Dendritic cell treated with granulocyte-macrophage colony-stimulating factor and Interleukin-4, amounts not matched to agents 40 ng/mL and 50 ng/mL, for 4 days (primary cell): ENCODE measurements at regions not wholly inside any gene's neighbourhood (a gene's known extent, or its start where the extent isn't known, plus 50 kb on each side); places are given as distances from the start of the nearest gene placed in this dataset.

Experiments used
- H3K27ac Mint-ChIP-seq: one replicate; pipeline ENCODE4 v1.8.0; 2022; ENCODE audit warnings: mild to moderate bottlenecking, mixed read lengths
- H3K27me3 Mint-ChIP-seq: one replicate; pipeline ENCODE4 v1.8.0; 2022; ENCODE audit warnings: mild to moderate bottlenecking, mixed read lengths
- H3K36me3 Mint-ChIP-seq: one replicate; pipeline ENCODE4 v1.8.0; 2022; ENCODE audit warnings: low read depth, mixed read lengths
- H3K4me1 Mint-ChIP-seq: one replicate; pipeline ENCODE4 v1.8.0; 2022; ENCODE audit warnings: low read depth, mixed read lengths
- H3K4me3 Mint-ChIP-seq: one replicate; pipeline ENCODE4 v1.8.0; 2022; ENCODE audit warnings: mild to moderate bottlenecking, moderate library complexity, mixed read lengths
- H3K9me3 Mint-ChIP-seq: one replicate; pipeline ENCODE4 v1.8.0; 2022; ENCODE audit warnings: mixed read lengths
- intact Hi-C: fragments of 100-400 bp; cut with micrococcal nuclease; formaldehyde crosslinking; loops from one replicate; pipeline ENCODE4 v1.15.0; 2022

DNA sequence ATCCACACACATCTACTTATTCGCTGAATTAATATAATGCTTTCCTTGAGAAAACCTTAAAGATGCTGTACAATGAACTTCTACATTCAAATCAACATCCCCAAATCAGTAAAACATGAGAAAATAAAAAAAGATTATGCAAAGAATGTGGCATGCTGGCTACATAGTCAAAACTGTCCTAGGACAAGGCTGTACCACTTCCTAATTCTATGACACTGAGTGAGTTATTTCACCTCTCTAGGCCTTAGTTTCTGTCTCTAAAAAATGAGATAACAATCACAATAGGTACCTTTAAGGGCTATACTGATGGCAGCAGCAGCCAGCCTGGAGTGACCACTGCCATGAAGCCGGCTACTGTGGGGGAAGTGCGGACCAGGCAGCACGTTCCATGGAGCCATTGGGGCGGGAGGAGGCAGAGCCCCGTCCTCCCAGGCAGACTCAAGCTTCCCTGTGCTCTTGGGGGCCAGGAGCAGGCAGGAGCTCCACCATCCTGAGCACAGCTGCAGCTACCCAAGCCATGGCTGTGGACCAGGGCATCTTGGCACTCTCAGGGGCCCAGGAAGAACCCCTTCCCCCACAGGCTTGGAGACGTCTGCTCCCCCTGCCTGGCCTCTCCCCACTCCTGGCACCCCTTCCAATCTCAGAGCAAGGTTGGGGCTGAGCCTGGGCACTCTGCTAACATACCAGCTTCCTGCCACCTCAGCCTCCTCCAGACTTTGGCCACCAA, 110.2 kb downstream of the ELAPOR2 start:
- no peak overlapping the region for H3K27ac Mint-ChIP-seq
- H3K36me3 Mint-ChIP-seq, result no peaks in the 10 kb centered on the region
- no peaks in the 10 kb centered on the region for H3K9me3 Mint-ChIP-seq
- no peaks in the 10 kb centered on the region for H3K4me1 Mint-ChIP-seq
- H3K4me3 Mint-ChIP-seq, result no peak overlapping the region
- intact Hi-C loops, result no loop called here
- no peaks in the 10 kb centered on the region for H3K27me3 Mint-ChIP-seq

DNA sequence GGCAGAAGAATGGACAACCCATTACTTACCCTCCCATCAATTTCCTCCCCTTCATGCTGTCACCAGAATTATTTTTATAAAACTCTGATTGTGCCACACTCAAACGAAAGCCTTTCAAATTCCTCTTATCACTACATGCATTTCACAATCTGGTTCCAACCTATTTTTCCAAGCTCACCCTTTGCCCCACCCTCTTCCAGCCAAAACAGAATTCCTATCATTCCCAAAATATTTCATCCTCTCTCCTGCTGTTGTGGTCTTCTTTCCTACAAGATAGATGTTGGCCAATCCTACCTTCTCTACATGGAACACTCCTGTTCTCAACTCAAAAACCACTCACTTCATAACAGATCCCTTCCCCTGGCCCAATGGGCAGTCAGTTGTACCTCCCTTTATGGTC, 111.5 kb downstream of the ELAPOR2 start:
- H3K36me3 Mint-ChIP-seq, result no peaks in the 10 kb centered on the region
- no peaks in the 10 kb centered on the region for H3K27me3 Mint-ChIP-seq
- intact Hi-C loops, result no loop called here
- H3K4me1 Mint-ChIP-seq, result no peaks in the 10 kb centered on the region
- no peak overlapping the region for H3K4me3 Mint-ChIP-seq
- H3K27ac Mint-ChIP-seq, result no peak overlapping the region
- no peaks in the 10 kb centered on the region for H3K9me3 Mint-ChIP-seq

- Mint-ChIP-seq H3K36me3 (no peaks in the 10 kb centered on the region), H3K9me3 (no peaks in the 10 kb centered on the region), H3K4me1 (no peaks in the 10 kb centered on the region), H3K4me3 (no peak overlapping the region), H3K27ac (no peak overlapping the region), H3K27me3 (no peaks in the 10 kb centered on the region)
- intact Hi-C loops, result no loop called here
Observed at GRCh38 chr7:86943447-86943846, 116.0 kb downstream of the ELAPOR2 start.

DNA sequence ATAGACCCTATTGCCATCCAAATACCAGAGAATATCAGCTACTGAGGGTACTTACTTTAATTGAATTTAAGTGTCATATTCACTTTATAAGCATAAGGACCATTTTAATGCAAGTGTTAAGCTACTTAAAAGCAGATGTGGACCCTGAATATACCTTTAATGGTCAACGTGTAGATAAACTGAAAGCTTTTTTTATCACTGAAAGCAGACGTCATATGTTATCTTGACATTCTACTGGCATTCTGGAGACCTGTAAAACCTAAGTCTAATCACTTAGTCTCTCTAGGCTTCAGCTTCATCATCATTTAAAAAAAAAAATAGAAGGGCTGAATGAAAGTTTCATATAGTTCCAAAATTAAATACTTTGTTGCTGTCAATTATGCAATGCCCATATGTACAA, 116.5 kb downstream of the ELAPOR2 start:
- no peak overlapping the region for H3K27ac Mint-ChIP-seq

GRCh38 chr7:86942081-86942480, 117.4 kb downstream of the ELAPOR2 start:
- intact Hi-C loops, result no loop called here
- H3K9me3 Mint-ChIP-seq, result no peaks in the 10 kb centered on the region

More for the DNA sequence above, 116.5 kb downstream of the ELAPOR2 start:
- Mint-ChIP-seq H3K4me3 (no peak overlapping the region), H3K36me3 (no peaks in the 10 kb centered on the region), H3K27me3 (no peaks in the 10 kb centered on the region), H3K4me1 (no peaks in the 10 kb centered on the region), H3K9me3 (no peaks in the 10 kb centered on the region)
- intact Hi-C loops, result no loop called here

DNA sequence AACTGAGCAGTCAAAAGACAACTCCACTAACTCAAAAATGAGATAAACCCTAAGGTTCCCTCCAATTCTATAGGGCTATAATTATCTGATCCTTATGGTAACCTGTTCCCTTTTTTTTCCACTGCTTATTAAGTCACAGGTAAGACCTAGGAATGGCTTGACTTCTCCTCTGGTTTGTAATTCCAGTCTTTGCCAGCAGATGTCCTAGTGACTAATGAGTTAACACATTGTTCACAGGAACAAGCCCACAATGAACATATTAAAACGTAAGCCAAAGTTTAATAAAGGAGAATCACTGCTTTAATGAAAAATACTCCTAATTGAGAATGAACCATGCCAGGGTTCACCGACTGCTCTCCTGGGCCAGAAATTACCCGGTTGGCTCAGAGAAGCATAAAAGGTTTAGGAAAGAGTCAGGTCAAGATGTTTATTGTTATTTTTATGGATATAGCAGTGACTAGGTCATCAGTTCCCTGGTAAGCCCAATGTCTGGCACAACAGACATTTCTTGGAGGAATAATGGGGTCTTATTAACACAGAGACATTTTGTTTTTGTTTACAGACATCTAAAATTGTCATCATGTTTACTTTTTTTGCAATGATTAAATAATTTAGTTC, 120.1 kb downstream of the ELAPOR2 start:
- H3K36me3 Mint-ChIP-seq, result no peaks in the 10 kb centered on the region
- H3K27ac Mint-ChIP-seq, result no peak overlapping the region
- intact Hi-C loops, result loop anchor here (1.0 to 5.0 kb wide), 3 partner anchors 209 to 478 kb away; no protein-coding TSS in a partner anchor
- H3K27me3 Mint-ChIP-seq, result no peaks in the 10 kb centered on the region
- H3K4me3 Mint-ChIP-seq, result no peak overlapping the region
- H3K4me1 Mint-ChIP-seq, result no peaks in the 10 kb centered on the region
- H3K9me3 Mint-ChIP-seq, result no peaks in the 10 kb centered on the region

More at GRCh38 chr7:86942081-86942480, 117.4 kb downstream of the ELAPOR2 start:
- Mint-ChIP-seq H3K36me3 (no peaks in the 10 kb centered on the region), H3K4me1 (no peaks in the 10 kb centered on the region), H3K27me3 (no peaks in the 10 kb centered on the region), H3K4me3 (no peak overlapping the region), H3K27ac (no peak overlapping the region)

- Mint-ChIP-seq H3K36me3 (no peaks in the 10 kb centered on the region), H3K27me3 (no peaks in the 10 kb centered on the region), H3K9me3 (no peaks in the 10 kb centered on the region), H3K27ac (no peak overlapping the region), H3K4me3 (no peak overlapping the region), H3K4me1 (no peaks in the 10 kb centered on the region)
- intact Hi-C loops, result loop anchor here (5.0 kb wide), 1 partner anchor 480 kb away; no protein-coding TSS in a partner anchor
Observed at GRCh38 chr7:86937363-86937878, 122.0 kb downstream of the ELAPOR2 start.

DNA sequence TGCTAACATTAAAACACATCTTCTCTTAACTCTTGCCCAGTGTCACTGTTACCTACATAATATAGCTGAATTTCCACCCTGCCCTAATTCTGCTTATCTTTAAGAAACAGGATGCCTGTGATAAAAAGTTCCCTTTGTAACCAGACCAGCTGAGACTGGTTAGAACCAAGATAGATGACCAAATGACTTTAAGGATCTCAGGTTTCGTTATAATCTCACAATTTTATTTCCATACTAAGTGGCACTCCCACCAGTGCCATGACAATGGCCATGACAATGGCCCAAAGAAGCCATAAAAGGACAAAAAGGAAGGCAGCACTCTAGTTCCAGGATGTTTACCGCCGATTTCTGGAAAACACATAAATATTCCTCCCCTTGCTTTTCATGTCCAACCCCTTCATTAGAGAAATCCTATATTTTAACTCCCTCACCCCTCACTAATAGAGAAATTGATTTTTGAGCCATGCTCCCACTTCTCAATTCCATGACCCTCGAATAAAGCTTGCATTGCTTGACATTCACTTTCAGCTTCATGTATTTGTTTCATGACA, 126.1 kb downstream of the ELAPOR2 start:
- Mint-ChIP-seq H3K4me3 (no peak overlapping the region), H3K9me3 (peaks cover 11% of the 10 kb centered on the region), H3K4me1 (peaks cover 9% of the 10 kb centered on the region), H3K27ac (no peak overlapping the region), H3K36me3 (no peaks in the 10 kb centered on the region), H3K27me3 (no peaks in the 10 kb centered on the region)
- intact Hi-C loops, result no loop called here

GRCh38 chr7:86932038-86932512, 127.4 kb downstream of the ELAPOR2 start:
- Mint-ChIP-seq H3K9me3 (peaks cover 11% of the 10 kb centered on the region), H3K4me1 (peaks cover 9% of the 10 kb centered on the region), H3K27me3 (no peaks in the 10 kb centered on the region), H3K4me3 (no peak overlapping the region), H3K36me3 (no peaks in the 10 kb centered on the region), H3K27ac (no peak overlapping the region)
- intact Hi-C loops, result no loop called here

DNA sequence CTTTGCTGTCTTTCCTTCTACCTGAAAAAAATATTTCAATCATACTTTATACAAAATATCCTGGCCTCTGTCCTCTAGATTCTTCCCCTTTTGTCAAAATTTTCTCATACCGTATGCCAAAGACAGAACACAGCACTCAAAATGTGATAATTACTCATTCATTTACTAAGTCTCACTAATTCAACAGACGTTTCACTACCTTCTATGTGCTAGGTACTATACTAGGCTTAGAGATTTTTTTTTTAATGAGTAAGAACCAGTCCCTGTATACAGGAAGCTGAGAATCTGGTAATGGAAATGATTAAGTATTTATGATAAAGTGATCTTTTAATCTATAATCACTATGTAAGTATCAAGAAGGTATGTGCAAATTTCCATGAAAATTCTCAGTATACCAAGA, 128.0 kb downstream of the ELAPOR2 start:
- H3K27me3 Mint-ChIP-seq, result no peaks in the 10 kb centered on the region
- intact Hi-C loops, result no loop called here

GRCh38 chr7:86930554-86931307, 128.7 kb downstream of the ELAPOR2 start:
- no peaks in the 10 kb centered on the region for H3K36me3 Mint-ChIP-seq
- H3K4me1 Mint-ChIP-seq, result peaks cover 9% of the 10 kb centered on the region
- H3K27me3 Mint-ChIP-seq, result no peaks in the 10 kb centered on the region
- H3K9me3 Mint-ChIP-seq, result peaks cover 11% of the 10 kb centered on the region
- intact Hi-C loops, result no loop called here
- no peak overlapping the region for H3K27ac Mint-ChIP-seq
- no peak overlapping the region for H3K4me3 Mint-ChIP-seq

More for the DNA sequence above, 128.0 kb downstream of the ELAPOR2 start:
- H3K4me1 Mint-ChIP-seq, result peaks cover 9% of the 10 kb centered on the region
- no peak overlapping the region for H3K4me3 Mint-ChIP-seq
- peaks cover 11% of the 10 kb centered on the region for H3K9me3 Mint-ChIP-seq
- H3K36me3 Mint-ChIP-seq, result no peaks in the 10 kb centered on the region
- H3K27ac Mint-ChIP-seq, result no peak overlapping the region

GRCh38 chr7:86929293-86930109, 130.0 kb downstream of the ELAPOR2 start:
- Mint-ChIP-seq H3K4me1 (peaks cover 9% of the 10 kb centered on the region), H3K27ac (no peak overlapping the region), H3K4me3 (no peak overlapping the region), H3K27me3 (no peaks in the 10 kb centered on the region), H3K9me3 (peaks cover 11% of the 10 kb centered on the region), H3K36me3 (no peaks in the 10 kb centered on the region)
- intact Hi-C loops, result no loop called here

DNA sequence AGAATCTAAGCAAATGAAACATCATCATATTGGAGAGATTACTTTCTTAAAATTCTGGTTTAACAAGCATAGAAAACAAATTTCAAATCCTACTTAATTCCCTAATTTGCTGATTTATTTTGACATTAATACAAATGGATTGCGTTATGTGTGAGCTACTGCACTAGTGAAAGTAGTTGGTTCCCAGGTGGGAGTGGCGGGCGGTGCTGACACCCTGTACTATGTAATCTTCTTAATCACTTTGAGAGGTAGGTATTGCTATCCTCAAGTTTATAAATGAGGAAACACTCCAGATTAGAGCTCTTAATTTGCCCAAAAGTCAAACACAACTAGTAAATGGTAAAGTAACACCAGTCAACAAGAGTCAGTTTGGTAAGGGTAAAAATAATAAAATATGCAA, 131.1 kb downstream of the ELAPOR2 start:
- no peaks in the 10 kb centered on the region for H3K36me3 Mint-ChIP-seq
- no peaks in the 10 kb centered on the region for H3K27me3 Mint-ChIP-seq
- no peak overlapping the region for H3K4me3 Mint-ChIP-seq
- H3K4me1 Mint-ChIP-seq, result peaks cover 9% of the 10 kb centered on the region
- peaks cover 11% of the 10 kb centered on the region for H3K9me3 Mint-ChIP-seq
- no peak overlapping the region for H3K27ac Mint-ChIP-seq
- intact Hi-C loops, result no loop called here
